Smooth muscle cell (in vitro differentiated cells): ENCODE measurements at regions not wholly inside any gene's neighbourhood (a gene's known extent, or its start where the extent isn't known, plus 50 kb on each side); places are given as distances from the start of the nearest gene placed in this dataset.

Experiments
- DNase-seq: peaks from one replicate; lab custom pipeline; 2025; ENCODE audit not compliant: unreplicated experiment; lab: John Stamatoyannopoulos, UW
- H2AFZ ChIP-seq: fragments of 200-600 bp; sonication (generic); 2 replicates; pipeline ENCODE4 v1.6.0; 2016; ENCODE audit warnings: antibody characterized with exemption, low read depth, mild to moderate bottlenecking
- H3F3A ChIP-seq: fragments of 200-600 bp; sonication (generic); 2 replicates; pipeline ENCODE4 v1.6.0; 2017; ENCODE audit warnings: antibody characterized with exemption, low read depth
- H3K27ac ChIP-seq: fragments of 200-600 bp; sonication (generic); 2 replicates; pipeline ENCODE4 v1.5.1; 2016; ENCODE audit warnings: low read depth, mild to moderate bottlenecking
- H3K27me3 ChIP-seq: fragments of 200-600 bp; sonication (generic); 2 replicates; pipeline ENCODE4 v1.6.1; 2016; ENCODE audit warnings: low read depth, mild to moderate bottlenecking
- H3K36me3 ChIP-seq: fragments of 200-600 bp; sonication (generic); 2 replicates; pipeline ENCODE4 v1.5.1; 2016; ENCODE audit warnings: low read depth
- H3K4me1 ChIP-seq: fragments of 200-600 bp; sonication (generic); 2 replicates; pipeline ENCODE4 v1.5.1; 2016; ENCODE audit warnings: low read depth
- H3K4me2 ChIP-seq: fragments of 200-600 bp; sonication (generic); 2 replicates; pipeline ENCODE4 v1.6.0; 2016; ENCODE audit warnings: mild to moderate bottlenecking
- H3K4me3 ChIP-seq: fragments of 200-600 bp; sonication (generic); 2 replicates; pipeline ENCODE4 v1.5.1; 2016; ENCODE audit warnings: mild to moderate bottlenecking
- H3K79me2 ChIP-seq: fragments of 200-600 bp; sonication (generic); 2 replicates; pipeline ENCODE4 v1.6.0; 2016; ENCODE audit warnings: low read depth, mild to moderate bottlenecking
- H3K9ac ChIP-seq: fragments of 200-600 bp; sonication (generic); 2 replicates; pipeline ENCODE4 v1.6.0; 2016; ENCODE audit warnings: low read depth
- H3K9me3 ChIP-seq: fragments of 200-600 bp; sonication (generic); replicated peaks from 2 replicates; pipeline ENCODE4 v1.5.1; 2016; ENCODE audit warnings: low read depth
- H4K20me1 ChIP-seq: fragments of 200-600 bp; sonication (generic); 2 replicates; pipeline ENCODE4 v1.6.0; 2016; ENCODE audit warnings: low read depth
- CTCF ChIP-seq: fragments of 200-600 bp; sonication (generic); IDR thresholded peaks from 2 replicates; pipeline ENCODE4 v1.5.1; 2017; ENCODE audit warnings: borderline replicate concordance, mild to moderate bottlenecking, antibody characterized with exemption; ENCODE audit not compliant: insufficient read depth, poor library complexity, severe bottlenecking
- WGBS: methylation state at CpG from one replicate; pipeline ENCODE4 v1.1.7; 2016; ENCODE audit warnings: low lambda C conversion rate; 5-methylcytosine and 5-hydroxymethylcytosine counted together

- Histone ChIP-seq H3K4me3 (no peak overlapping the region), H3K4me1 (peaks cover 14% of the 10 kb centered on the region), H3K27ac (no peak overlapping the region), H3K4me2 (no peak overlapping the region), H3K27me3 (no peaks in the 10 kb centered on the region), H3K9ac (no peak overlapping the region), H3K9me3 (no peaks in the 10 kb centered on the region), H3K36me3 (no peaks in the 10 kb centered on the region), H3F3A (no peaks in the 10 kb centered on the region), H3K79me2 (no peaks in the 10 kb centered on the region), H4K20me1 (no peaks in the 10 kb centered on the region), H2AFZ (no peak overlapping the region)
- WGBS, result 96% methylated on average over 3 of the region's 3 CpGs
- DNase-seq, result no peak
- no peak for TF ChIP-seq CTCF
Observed at GRCh38 chr10:60448246-60448645, 58.6 kb upstream of the ANK3 start.

GRCh38 chr10:60446851-60447250, 57.2 kb upstream of the ANK3 start:
- Histone ChIP-seq H2AFZ (no peak overlapping the region), H3K79me2 (no peaks in the 10 kb centered on the region), H3K9me3 (no peaks in the 10 kb centered on the region), H3K9ac (no peak overlapping the region), H3F3A (no peaks in the 10 kb centered on the region), H3K27me3 (no peaks in the 10 kb centered on the region), H3K4me2 (peak overlapping the region; percentile 65), H3K4me1 (peaks cover 14% of the 10 kb centered on the region), H3K36me3 (no peaks in the 10 kb centered on the region), H3K4me3 (no peak overlapping the region), H4K20me1 (no peaks in the 10 kb centered on the region), H3K27ac (peak overlapping the region; percentile 51)
- TF ChIP-seq CTCF, result no peak
- 28% methylated on average over 3 of the region's 3 CpGs for WGBS
- DNase-seq, result no peak

- H3F3A ChIP-seq, result no peaks in the 10 kb centered on the region
- no peaks in the 10 kb centered on the region for H3K27me3 ChIP-seq
- peak overlapping the region; percentile 65 for H3K4me2 ChIP-seq
- peaks cover 14% of the 10 kb centered on the region for H3K4me1 ChIP-seq
- 51% methylated on average over 5 of the region's 5 CpGs for WGBS
- no peaks in the 10 kb centered on the region for H3K9me3 ChIP-seq
- no peak overlapping the region for H3K4me3 ChIP-seq
- H3K36me3 ChIP-seq, result no peaks in the 10 kb centered on the region
- no peaks in the 10 kb centered on the region for H3K79me2 ChIP-seq
- H2AFZ ChIP-seq, result peak overlapping the region; percentile 60
- DNase-seq, result no peak
- H4K20me1 ChIP-seq, result no peaks in the 10 kb centered on the region
- no peak for TF ChIP-seq CTCF
- no peak overlapping the region for H3K9ac ChIP-seq
- peak overlapping the region; percentile 51 for H3K27ac ChIP-seq
Observed at GRCh38 chr10:60446070-60446833, 56.6 kb upstream of the ANK3 start.
